ENCODE measurements at regions not wholly inside any gene's neighbourhood (a gene's known extent, or its start where the extent isn't known, plus 50 kb on each side); places are given as distances from the start of the nearest gene placed in this dataset.

DNA sequence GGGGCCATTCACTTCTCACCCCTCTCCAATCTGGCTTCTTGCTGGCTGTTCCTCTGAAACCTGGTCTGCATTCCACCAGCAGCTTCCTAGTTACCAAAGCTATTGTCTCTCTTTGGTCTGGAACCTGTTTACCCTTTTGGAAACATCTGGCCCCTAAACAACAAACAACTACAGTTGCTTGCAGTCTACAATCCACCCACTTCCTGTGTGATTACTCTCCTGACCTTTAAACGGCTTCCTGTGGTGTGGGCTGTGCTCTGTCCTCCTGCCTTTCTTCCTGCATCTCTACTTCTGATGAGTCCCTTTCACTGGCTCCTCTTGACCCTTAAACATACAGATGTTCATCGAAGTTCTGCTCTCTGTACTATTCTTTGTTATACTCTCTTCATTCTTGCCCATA lies 303.8 kb downstream of the TDRD15 start:
- H3K4me3 ChIP-seq (ENCODE audit: low read depth, low read length), result no peak overlapping the region
- POLR2A ChIA-PET, result no interaction called here
- TF ChIP-seq, protein P1, sequence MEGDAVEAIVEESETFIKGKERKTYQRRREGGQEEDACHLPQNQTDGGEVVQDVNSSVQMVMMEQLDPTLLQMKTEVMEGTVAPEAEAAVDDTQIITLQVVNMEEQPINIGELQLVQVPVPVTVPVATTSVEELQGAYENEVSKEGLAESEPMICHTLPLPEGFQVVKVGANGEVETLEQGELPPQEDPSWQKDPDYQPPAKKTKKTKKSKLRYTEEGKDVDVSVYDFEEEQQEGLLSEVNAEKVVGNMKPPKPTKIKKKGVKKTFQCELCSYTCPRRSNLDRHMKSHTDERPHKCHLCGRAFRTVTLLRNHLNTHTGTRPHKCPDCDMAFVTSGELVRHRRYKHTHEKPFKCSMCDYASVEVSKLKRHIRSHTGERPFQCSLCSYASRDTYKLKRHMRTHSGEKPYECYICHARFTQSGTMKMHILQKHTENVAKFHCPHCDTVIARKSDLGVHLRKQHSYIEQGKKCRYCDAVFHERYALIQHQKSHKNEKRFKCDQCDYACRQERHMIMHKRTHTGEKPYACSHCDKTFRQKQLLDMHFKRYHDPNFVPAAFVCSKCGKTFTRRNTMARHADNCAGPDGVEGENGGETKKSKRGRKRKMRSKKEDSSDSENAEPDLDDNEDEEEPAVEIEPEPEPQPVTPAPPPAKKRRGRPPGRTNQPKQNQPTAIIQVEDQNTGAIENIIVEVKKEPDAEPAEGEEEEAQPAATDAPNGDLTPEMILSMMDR (IDR thresholded peaks at IDR 0.05; ENCODE audit: insufficient read depth, low read length, missing control alignments), result no peak
- DNase-seq (ENCODE audit: low read depth, low spot score), result no peak
- CTCF ChIA-PET, result no interaction called here

- no peak for DNase-seq (ENCODE audit: low read depth, low spot score)
- ChIA-PET POLR2A (no interaction called here), CTCF (no interaction called here)
- TF ChIP-seq, protein P1 (IDR thresholded peaks at IDR 0.05; ENCODE audit: insufficient read depth, low read length, missing control alignments), result no peak
- no peak overlapping the region for H3K4me3 ChIP-seq (ENCODE audit: low read depth, low read length)
Measured at GRCh38 chr2:21428754-21429153, 305.0 kb downstream of the TDRD15 start.

- DNase-seq (ENCODE audit: low read depth, low spot score), result no peak
- TF ChIP-seq, protein P1 (IDR thresholded peaks at IDR 0.05; ENCODE audit: insufficient read depth, low read length, missing control alignments), result no peak
- no peak overlapping the region for H3K4me3 ChIP-seq (ENCODE audit: low read depth, low read length)
- CTCF ChIA-PET, result no interaction called here
- POLR2A ChIA-PET, result no interaction called here
Measured at GRCh38 chr2:21429747-21430146, 306.0 kb downstream of the TDRD15 start.

GRCh38 chr2:21431078-21431477 lies 307.3 kb downstream of the TDRD15 start:
- no peak overlapping the region for H3K4me3 ChIP-seq (ENCODE audit: low read depth, low read length)
- CTCF ChIA-PET, result no interaction called here
- POLR2A ChIA-PET, result no interaction called here
- no peak for DNase-seq (ENCODE audit: low read depth, low spot score)
- TF ChIP-seq, protein P1 (IDR thresholded peaks at IDR 0.05; ENCODE audit: insufficient read depth, low read length, missing control alignments), result no peak

- ChIA-PET CTCF (no interaction called here), POLR2A (no interaction called here)
- DNase-seq (ENCODE audit: low read depth, low spot score), result no peak
- TF ChIP-seq, protein P1 (IDR thresholded peaks at IDR 0.05; ENCODE audit: insufficient read depth, low read length, missing control alignments), result no peak
- H3K4me3 ChIP-seq (ENCODE audit: low read depth, low read length), result no peak overlapping the region
Measured at GRCh38 chr2:21438949-21439348, 315.2 kb downstream of the TDRD15 start.

- TF ChIP-seq, protein P1 (IDR thresholded peaks at IDR 0.05; ENCODE audit: insufficient read depth, low read length, missing control alignments), result no peak
- DNase-seq (ENCODE audit: low read depth, low spot score), result no peak
- no peak overlapping the region for H3K4me3 ChIP-seq (ENCODE audit: low read depth, low read length)
- CTCF ChIA-PET, result no interaction called here
- POLR2A ChIA-PET, result no interaction called here
Measured at GRCh38 chr2:21441442-21441841, 317.7 kb downstream of the TDRD15 start.

All from AG04449 (cell line).